ENCODE measurements at regions not wholly inside any gene's neighbourhood (a gene's known extent, or its start where the extent isn't known, plus 50 kb on each side); places are given as distances from the start of the nearest gene placed in this dataset.
"Not testable (repeated sequence)": the region's sequence is repeated elsewhere in the genome, so short reads cannot be mapped to it uniquely, and the experiment has no call there.

DNA sequence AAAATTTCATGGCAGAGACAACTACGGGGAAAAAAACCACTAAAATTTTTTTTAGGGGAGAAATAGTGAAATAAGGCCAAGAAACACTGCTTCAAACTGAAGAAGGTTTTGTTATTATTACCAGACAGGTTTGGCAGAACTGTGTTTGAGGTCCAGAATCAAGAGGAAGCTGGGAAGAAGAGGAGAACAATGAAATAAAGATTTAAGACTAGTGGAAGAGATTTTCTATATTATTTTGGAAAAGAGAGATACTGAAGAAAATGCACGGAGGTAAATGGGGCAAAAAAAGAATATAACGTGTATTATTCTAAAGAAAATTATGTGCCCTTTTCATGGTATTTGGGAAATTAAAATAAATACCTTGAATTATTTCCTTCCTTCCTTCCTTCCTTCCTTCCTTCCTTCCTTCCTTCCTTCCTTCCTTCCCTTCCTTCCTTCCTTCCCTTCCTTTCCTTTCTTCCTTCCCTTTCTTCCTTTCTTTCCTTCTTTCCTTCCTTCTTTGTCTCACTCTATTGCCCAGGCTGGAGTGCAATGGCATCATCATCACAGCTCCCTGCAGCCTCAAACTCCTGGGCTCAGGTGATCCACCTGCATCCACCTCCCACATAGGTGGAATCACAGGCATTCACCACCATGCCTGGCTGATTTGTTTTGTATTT is 124.3 kb downstream of the GJA1 start:
- intact Hi-C loops (cut with DNase I) = no loop called here
- TF ChIP-seq, protein P1, sequence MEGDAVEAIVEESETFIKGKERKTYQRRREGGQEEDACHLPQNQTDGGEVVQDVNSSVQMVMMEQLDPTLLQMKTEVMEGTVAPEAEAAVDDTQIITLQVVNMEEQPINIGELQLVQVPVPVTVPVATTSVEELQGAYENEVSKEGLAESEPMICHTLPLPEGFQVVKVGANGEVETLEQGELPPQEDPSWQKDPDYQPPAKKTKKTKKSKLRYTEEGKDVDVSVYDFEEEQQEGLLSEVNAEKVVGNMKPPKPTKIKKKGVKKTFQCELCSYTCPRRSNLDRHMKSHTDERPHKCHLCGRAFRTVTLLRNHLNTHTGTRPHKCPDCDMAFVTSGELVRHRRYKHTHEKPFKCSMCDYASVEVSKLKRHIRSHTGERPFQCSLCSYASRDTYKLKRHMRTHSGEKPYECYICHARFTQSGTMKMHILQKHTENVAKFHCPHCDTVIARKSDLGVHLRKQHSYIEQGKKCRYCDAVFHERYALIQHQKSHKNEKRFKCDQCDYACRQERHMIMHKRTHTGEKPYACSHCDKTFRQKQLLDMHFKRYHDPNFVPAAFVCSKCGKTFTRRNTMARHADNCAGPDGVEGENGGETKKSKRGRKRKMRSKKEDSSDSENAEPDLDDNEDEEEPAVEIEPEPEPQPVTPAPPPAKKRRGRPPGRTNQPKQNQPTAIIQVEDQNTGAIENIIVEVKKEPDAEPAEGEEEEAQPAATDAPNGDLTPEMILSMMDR (IDR thresholded peaks at IDR 0.05) = no peak
- TF ChIP-seq EP300 (IDR thresholded peaks at IDR 0.05) (no peak), POLR2A (IDR thresholded peaks at IDR 0.05) (no peak)
- Histone ChIP-seq H3K4me1 (ENCODE audit: insufficient read depth) (no peaks in the 10 kb centered on the region), H3K4me3 (no peak overlapping the region), H3K36me3 (no peaks in the 10 kb centered on the region), H3K27me3 (no peaks in the 10 kb centered on the region), H3K27ac (no peak overlapping the region), H3K9me3 (peaks cover 0 to 4% of the 10 kb centered on the region in 2 donors)
- DNase-seq = no peak
- 91 to 94% (median 91%) methylated on average over 3 of the region's 3 CpGs for WGBS, 3 donors

DNA sequence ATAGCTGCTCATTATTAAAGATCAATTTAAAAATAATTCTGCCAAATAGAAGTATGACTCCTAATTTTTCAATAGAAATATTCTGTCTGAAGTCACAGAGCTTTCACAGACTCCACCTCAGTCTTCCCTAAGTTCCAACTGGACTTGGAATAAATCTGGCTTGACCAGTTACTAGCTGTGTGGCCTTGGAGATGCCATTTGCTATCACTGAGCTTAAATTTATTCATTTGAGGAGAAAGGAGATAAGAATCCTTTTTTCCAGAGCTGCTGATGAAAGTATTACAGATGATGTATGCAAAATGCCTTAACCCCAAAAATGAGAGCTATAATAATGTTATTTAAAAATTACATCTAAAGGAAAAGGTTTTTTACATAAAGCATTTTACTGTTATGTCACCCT is 125.0 kb downstream of the GJA1 start:
- intact Hi-C loops (cut with DNase I) = no loop called here
- H3K27me3 ChIP-seq = no peaks in the 10 kb centered on the region
- no peaks in the 10 kb centered on the region for H3K36me3 ChIP-seq
- H3K27ac ChIP-seq = no peak overlapping the region
- peaks cover 0 to 4% of the 10 kb centered on the region in 2 donors for H3K9me3 ChIP-seq
- H3K4me3 ChIP-seq = no peak overlapping the region
- no peak for TF ChIP-seq EP300 (IDR thresholded peaks at IDR 0.05)
- TF ChIP-seq, protein P1 (IDR thresholded peaks at IDR 0.05) = no peak
- TF ChIP-seq POLR2A (IDR thresholded peaks at IDR 0.05) = no peak
- no peaks in the 10 kb centered on the region for H3K4me1 ChIP-seq (ENCODE audit: insufficient read depth)
- DNase-seq = no peak

DNA sequence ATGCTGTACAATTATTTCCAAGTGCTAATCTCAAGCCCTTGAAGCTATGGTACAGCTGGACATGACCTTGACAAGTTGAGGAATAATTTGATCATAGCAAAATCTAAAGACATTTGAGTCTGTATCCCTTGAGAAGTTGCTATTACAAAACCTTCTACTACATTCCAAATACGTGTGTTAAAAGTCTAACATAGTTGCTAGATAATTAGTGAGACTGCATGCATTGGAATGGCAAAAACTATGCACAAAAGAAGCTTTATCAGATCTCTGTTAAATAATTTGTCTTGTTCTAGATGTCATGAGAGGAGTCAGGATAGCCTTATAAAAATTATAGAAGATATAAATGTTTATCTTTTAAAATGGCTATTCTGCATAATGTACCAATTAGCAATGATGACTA is 127.8 kb downstream of the GJA1 start:
- intact Hi-C loops (cut with DNase I) = no loop called here
- Histone ChIP-seq H3K27ac (no peak overlapping the region), H3K27me3 (no peaks in the 10 kb centered on the region), H3K9me3 (peaks cover 0 to 4% of the 10 kb centered on the region in 2 donors), H3K4me1 (ENCODE audit: insufficient read depth) (no peaks in the 10 kb centered on the region), H3K4me3 (no peak overlapping the region), H3K36me3 (no peaks in the 10 kb centered on the region)
- no peak for TF ChIP-seq EP300 (IDR thresholded peaks at IDR 0.05)
- no peak for TF ChIP-seq POLR2A (IDR thresholded peaks at IDR 0.05)
- 76 to 95% (median 82%) methylated on average over 1 of the region's 1 CpG for WGBS, 3 donors
- no peak for DNase-seq

DNA sequence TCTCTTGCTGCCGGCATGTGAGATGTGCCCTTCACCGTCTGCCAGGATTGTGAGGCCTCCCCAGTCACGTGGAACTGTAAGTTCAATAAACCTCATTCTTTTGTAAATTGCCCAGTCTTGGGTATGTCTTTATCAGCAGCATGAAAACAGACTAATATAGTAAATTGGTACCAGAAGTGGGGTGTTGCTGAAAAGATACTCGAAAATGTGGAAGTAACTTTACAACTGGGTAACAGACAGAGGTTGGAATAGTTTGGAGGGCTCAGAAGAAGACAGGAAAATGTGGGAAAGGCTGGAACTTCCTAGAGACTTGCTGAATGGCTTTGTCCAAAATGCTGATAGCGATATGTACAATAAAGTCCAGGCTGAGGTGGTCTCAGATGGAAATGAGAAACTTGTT is 129.1 kb downstream of the GJA1 start:
- H3K36me3 ChIP-seq; intact Hi-C loops (cut with DNase I); H3K27me3 ChIP-seq; DNase-seq; H3K4me3 ChIP-seq; H3K27ac ChIP-seq; H3K9me3 ChIP-seq; H3K4me1 ChIP-seq (ENCODE audit: insufficient read depth): not testable (repeated sequence)
- WGBS, 3 donors = 95 to 99% (median 96%) methylated on average over 5 of the region's 5 CpGs

DNA sequence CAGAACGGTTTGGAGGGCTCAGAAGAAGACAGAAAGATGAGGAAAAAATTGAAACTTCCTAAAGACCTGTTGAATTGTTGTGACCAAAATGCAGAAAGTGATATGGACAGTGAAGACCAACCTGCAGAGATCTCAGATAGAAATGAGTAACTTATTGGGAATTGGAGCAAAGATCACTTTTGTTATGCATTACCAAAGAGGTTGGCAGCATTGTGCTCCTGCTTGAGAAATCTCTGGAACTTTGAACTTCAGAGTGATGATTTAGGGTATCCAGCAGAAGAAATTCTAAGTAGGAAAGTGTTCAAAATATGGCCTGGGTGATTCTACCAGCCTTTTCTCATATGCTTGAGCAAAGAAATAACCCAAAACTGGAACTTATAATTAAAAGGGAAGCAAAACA is 136.0 kb downstream of the GJA1 start:
- WGBS, 3 donors = 89 to 96% (median 91%) methylated on average over 1 of the region's 1 CpG
- Histone ChIP-seq H3K4me3 (no peak overlapping the region), H3K4me1 (ENCODE audit: insufficient read depth) (peaks cover 4% of the 10 kb centered on the region), H3K27ac (no peak overlapping the region), H3K9me3 (no peaks in the 10 kb centered on the region), H3K27me3 (no peaks in the 10 kb centered on the region), H3K36me3 (no peaks in the 10 kb centered on the region)
- DNase-seq = no peak
- TF ChIP-seq, protein P1 (IDR thresholded peaks at IDR 0.05) = no peak
- TF ChIP-seq POLR2A (IDR thresholded peaks at IDR 0.05) (no peak), EP300 (IDR thresholded peaks at IDR 0.05) (no peak)
- intact Hi-C loops (cut with DNase I) = no loop called here

Measured in ovary (tissue), 7 donors.